Stimulated activated CD4-positive, alpha-beta T cell treated with anti-CD3 and anti-CD28 coated beads, Interleukin-4, amount 100 ng/mL, for 1 hour (primary cell): ENCODE measurements at regions not wholly inside any gene's neighbourhood (a gene's known extent, or its start where the extent isn't known, plus 50 kb on each side); places are given as distances from the start of the nearest gene placed in this dataset.
"Not testable (repeated sequence)": the region's sequence is repeated elsewhere in the genome, so short reads cannot be mapped to it uniquely, and the experiment has no call there.

ENCODE experiments used
- DNase-seq: peaks from one replicate; pipeline ENCODE4 v3.0.0-alpha.2; 2020

- DNase-seq: no peak
Measured at GRCh38 chr12:126038434-126038833, 973.2 kb downstream of the AACS start.

- no peak for DNase-seq
Measured at GRCh38 chr12:126040307-126040706, 975.1 kb downstream of the AACS start.

GRCh38 chr12:126042286-126042685 is 977.1 kb downstream of the AACS start:
- DNase-seq: no peak

- DNase-seq: not testable (repeated sequence)
Measured at GRCh38 chr12:126049501-126049900, 984.3 kb downstream of the AACS start.

DNA sequence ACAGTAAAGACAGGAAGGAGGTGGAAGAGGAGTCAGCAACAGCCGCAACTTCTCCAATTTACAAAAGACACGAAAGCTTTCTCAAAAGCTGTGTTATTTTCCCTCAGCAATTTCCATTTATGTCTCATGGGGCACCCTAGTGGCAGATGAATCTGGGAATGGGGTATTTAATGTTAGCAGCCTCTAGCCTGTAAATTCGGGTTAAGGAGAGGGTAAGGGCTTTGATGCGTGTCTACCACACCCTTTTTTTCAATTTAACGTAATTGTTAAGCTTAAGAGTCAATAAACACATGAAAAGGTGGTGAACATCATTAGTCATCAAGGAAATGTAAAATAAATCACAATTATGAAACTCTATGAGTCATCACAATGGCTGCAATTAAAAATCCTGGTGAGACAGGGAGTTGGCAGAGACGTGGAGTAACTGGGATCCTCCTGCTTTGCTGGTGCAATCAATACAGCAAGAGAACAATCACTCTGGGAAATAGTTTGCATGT is 986.4 kb downstream of the AACS start:
- no peak for DNase-seq

GRCh38 chr12:126055521-126055920 is 990.3 kb downstream of the AACS start:
- DNase-seq: no peak

GRCh38 chr12:126061777-126062176 is 996.5 kb downstream of the AACS start:
- no peak for DNase-seq

GRCh38 chr12:126064028-126064427 is 998.8 kb downstream of the AACS start:
- no peak for DNase-seq

DNA sequence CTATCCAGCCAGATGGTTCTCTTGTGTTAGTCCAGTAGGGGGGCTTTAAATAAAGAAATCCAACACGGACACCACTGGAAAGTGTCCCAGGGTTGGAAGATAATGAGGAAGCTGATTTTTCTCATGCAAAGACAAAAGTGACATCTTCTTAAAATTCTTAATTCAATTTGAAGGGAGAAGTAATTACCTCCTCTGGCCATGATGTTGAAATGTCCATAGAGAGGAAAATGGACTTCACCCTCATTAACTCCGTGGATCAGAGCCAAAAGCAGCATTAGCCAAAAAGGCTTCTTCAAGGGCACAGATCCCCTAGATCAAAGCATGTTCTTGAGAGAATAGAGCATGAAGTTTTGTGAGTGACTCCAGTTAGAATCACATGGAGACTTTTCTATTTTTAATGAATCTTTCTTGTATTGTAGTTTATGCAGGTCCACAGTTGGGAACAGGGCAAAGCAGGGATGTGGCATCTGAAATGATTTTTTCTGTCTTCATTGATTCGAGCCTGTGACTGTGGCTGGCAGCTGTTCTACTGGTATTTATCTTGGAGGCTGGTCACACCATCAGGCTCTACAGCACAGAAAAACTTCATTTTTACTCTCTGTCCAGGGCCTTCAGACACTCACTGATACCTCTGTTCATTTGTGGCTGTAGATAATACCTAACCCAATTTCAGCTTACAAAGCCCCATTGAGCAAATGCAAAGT is 1002.5 kb downstream of the AACS start:
- DNase-seq: no peak

- DNase-seq: peak; percentile 19
Measured at GRCh38 chr12:126069549-126070165, 1004.4 kb downstream of the AACS start.

- DNase-seq: no peak
Measured at GRCh38 chr12:126076515-126076914, 1011.3 kb downstream of the AACS start.

GRCh38 chr12:126083926-126084325 is 1018.7 kb downstream of the AACS start:
- DNase-seq: no peak

DNA sequence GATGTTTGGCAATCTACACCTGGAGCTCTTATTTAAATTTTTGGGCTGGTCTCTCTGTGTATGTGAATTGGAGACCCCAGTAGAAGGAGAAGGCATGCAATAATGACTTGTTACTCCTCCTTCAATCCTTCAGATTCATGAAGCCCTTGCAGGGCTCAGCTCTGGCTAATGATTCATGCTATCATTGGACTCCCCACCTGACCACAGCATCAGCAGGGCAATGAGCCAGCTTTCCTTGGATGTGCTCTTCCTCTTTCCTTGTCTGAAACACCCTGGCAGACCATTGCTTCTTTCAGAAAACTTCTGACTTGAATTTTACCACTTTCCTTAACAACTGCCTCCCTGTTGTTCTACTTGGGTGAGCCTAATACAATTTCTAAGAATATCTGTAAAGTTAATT is 1019.2 kb downstream of the AACS start:
- no peak for DNase-seq

DNA sequence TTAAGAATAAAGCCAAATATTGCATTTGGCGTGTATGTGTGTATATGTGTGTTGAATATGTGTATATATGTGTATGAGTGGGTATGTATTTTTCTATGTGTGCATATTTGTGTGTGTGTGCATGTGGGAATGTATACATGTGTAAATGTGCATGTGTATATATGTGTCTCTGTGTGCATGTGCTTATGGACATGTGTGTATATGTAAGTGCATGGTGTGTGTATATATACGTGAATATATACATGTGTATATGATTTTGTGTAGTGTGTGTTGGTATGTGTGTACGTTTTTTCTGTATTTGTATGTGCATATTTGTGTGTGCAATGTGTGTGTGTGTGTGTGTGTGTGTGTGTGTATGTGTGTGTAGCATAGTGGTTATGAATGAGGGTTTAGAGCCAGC is 1021.0 kb downstream of the AACS start:
- DNase-seq: no peak

- no peak for DNase-seq
Measured at GRCh38 chr12:126087692-126088091, 1022.5 kb downstream of the AACS start.

DNA sequence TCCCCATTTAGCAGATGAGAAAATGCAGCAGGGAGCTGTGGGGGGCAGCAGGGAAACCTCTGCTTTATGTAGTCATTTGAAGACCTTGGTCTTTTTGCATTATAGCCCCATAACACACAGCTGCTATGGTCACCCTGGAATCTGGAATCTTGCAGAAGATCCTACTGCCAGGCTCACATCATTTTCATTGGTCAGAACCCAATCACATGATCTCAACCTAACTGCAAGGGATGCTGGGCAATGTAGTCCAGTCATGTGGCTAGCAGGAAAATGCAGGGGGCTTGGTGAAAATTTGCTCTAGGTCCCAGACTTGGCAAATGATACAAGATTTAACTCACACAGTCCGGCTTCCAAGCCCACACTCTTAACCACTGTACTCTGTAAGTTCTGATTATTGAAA is 1028.7 kb downstream of the AACS start:
- DNase-seq: no peak

DNA sequence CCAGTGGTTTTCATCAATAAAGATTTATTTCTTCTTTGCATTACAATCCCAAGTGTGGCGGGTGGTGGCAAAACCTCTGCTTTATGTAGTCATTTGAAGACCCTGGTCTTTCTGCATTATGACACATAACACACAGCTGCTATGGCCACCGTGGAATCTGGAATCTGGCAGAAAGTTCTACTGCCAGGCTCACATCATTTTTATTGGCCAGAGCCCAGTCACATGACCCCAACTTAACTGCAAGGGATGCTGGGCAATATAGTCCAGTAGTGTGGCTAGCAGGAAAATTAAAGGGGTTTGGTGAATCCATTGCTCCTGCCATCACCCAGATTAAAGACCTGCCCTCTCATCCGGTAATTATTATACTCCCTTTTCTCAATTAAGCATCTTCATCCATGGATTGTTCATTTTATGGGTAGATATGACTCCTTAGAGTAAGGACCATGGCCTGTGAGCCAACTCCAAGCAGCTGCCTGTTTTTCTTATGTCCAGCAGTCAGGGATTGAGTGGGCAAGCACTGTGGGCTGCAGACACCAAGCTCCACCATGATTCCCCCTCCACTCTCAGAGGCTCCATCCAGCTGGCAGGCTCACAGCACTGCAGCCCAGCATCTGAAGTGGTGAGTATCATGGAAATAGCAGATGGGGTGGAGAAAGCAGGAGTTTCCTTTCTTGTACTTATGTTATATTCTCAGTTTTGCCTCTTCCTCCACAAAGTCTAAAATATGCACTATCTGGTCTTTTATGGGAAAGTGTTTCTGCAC is 1030.7 kb downstream of the AACS start:
- DNase-seq: no peak

- DNase-seq: no peak
Measured at GRCh38 chr12:126106706-126107105, 1041.5 kb downstream of the AACS start.

DNA sequence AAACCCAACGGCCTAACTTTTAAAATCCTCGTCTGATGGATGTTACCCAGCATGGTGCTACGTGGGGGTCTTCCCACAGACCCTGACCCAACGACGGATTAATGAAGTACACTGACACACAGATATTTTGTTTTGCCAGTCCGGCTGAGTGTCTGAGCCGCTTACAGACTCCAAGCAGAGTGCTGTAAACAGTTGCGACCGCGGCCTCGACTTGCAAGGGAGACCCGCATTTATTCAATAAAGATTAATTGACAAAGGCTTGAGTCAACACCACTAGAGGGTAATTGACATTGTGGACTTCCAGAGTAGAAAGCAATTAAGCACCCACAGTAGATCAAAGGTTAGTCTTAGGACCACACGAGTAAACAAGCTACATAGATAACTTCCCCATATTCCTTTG is 1042.4 kb downstream of the AACS start:
- DNase-seq: no peak

DNA sequence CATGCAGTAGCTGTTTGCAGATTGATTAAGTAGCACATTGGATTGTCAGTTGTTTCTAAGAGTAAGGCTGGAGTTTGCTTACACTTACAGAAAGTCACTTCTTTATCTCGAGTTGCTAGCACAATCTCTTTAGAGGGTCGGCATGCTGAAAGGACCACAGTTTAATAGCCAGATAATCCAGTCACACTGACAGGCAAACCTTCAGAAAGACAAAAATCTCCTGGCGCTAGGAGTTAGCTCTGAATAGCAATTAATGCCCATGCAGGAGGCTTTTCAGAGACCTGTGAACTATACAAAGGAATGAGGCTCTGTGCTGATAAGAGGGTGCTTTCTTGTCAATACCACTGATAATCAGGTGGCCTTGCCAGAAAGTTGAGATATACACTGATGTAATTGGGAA is 1043.0 kb downstream of the AACS start:
- DNase-seq: no peak

DNA sequence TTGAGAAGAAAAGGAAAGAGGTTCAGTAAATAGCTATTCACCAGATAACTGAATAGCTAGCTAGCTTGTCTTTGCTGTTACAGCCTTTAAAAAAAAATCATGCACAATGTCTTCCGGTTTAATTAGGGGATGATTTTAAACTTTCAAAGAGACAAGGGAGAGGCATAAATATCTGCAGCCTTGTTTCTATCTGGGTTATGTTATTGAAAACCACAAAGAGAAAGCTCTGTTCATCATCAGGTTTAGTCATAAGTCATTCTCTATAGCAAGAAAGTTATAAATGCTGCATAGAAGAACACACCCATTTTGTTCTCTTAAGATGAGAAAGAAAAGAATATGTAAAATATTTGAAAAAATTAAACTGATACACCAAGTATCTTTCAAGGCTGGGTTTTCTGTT is 1046.9 kb downstream of the AACS start:
- DNase-seq: no peak

DNA sequence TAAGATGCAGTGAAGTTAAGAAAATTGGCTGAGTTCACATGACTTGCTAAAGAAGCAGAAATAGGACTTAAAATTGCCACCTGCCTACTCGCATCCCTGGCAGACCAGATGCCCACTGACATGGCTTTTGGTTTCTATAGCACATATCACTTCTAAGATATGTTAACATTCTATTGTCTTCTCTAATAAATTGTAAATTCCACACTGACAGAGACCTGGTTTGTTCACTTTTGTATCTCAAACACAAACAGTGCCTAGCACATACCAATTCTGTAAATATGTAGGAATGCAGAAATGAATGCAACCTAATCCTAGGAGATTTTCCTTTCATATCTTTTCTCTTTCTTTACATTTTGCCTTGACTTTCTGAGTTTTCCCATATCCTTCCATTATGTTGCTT is 1047.6 kb downstream of the AACS start:
- DNase-seq: no peak

- DNase-seq: no peak
Measured at GRCh38 chr12:126114441-126114840, 1049.2 kb downstream of the AACS start.

DNA sequence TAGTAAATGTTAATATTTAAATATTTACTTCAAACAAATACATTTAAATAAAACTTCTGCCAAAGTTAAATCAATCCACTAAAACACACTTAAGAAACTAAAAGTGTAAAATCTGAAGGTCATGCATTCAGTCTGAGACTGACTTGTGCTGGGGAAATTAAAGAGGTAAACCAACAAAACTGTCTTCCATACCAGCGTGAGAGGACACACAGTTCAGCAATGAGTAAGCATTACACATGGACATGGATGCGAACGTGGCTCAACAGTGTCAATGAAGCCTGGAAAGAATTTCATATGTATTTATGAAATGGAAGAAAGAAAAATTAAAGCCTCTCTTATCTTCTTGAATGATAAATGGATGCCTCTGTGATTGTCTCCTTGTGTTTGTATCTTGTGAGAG is 1052.3 kb downstream of the AACS start:
- no peak for DNase-seq
